Neuron (in vitro differentiated cells): ENCODE measurements at regions not wholly inside any gene's neighbourhood (a gene's known extent, or its start where the extent isn't known, plus 50 kb on each side); places are given as distances from the start of the nearest gene placed in this dataset.

ENCODE experiments used
- H2AFZ ChIP-seq: one replicate; pipeline ENCODE4 v1.6.1; 2013; ENCODE audit warnings: low read depth, mild to moderate bottlenecking, inconsistent platforms, low read length, moderate library complexity
- H3K27me3 ChIP-seq: one replicate; pipeline ENCODE4 v1.6.1; 2013; ENCODE audit warnings: low read length; ENCODE audit not compliant: insufficient read depth
- H3K36me3 ChIP-seq: one replicate; pipeline ENCODE4 v1.6.1; 2013; ENCODE audit warnings: low read length; ENCODE audit not compliant: insufficient read depth
- H3K4me1 ChIP-seq: one replicate; pipeline ENCODE4 v1.6.1; 2013; ENCODE audit warnings: low read length; ENCODE audit not compliant: insufficient read depth
- H3K4me3 ChIP-seq: 2 replicates; pipeline ENCODE4 v1.5.1; 2013; ENCODE audit warnings: mild to moderate bottlenecking, low read length, moderate library complexity
- H3K9me3 ChIP-seq: one replicate; pipeline ENCODE4 v1.6.1; 2013; ENCODE audit warnings: low read length

DNA sequence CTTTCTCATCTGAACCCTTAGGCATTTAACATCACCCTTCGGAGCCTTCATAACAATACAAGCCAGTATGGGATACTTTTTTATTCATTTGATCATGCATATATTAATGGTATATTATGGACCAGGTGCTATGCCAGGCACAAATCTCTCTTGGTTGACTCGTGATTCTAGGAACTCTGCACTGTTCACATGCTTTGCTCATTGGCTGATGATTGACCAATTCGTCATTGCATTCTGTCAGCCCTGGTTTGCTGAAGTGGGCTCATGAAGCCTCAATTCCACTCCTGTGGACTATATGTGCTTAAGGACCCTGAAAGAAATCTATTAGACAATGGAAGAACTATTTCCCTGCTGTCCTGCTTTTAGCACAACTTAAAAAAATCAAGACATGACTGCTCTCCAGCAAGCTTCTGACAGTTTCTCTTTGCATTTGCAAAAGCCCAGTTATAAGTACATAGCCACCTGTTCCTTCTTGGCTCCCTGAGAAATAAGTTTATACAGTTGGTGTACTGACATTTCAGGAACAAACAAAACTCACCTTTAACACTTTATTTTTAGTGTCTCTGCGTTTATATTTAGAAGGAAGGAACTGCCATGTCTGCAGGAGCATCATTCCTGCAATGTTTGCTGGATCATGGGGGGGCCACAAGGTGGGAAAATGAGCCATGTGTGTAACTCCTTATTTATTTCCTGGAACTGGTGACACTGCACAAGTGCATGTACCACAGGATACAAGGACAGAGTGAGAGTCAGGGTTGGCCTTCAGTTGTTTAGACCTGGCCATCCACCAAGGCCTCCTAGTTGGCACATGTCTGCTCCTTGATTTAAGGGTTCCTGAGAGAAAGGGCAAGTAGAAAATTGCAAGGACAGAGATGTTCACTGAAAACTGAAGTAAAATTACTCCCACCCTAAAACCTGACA lies 146.0 kb upstream of the NAMPT start:
- H3K4me3 ChIP-seq: no peak overlapping the region
- H3K36me3 ChIP-seq: no peaks in the 10 kb centered on the region
- H3K9me3 ChIP-seq: no peaks in the 10 kb centered on the region
- H3K27me3 ChIP-seq: no peaks in the 10 kb centered on the region
- H2AFZ ChIP-seq: no peak overlapping the region
- H3K4me1 ChIP-seq: no peaks in the 10 kb centered on the region

- H3K27me3 ChIP-seq: no peaks in the 10 kb centered on the region
- H2AFZ ChIP-seq: no peak overlapping the region
- no peak overlapping the region for H3K4me3 ChIP-seq
- no peaks in the 10 kb centered on the region for H3K4me1 ChIP-seq
- no peaks in the 10 kb centered on the region for H3K9me3 ChIP-seq
- H3K36me3 ChIP-seq: no peaks in the 10 kb centered on the region
Observed at GRCh38 chr7:106430103-106430502, 145.3 kb upstream of the NAMPT start.

- no peaks in the 10 kb centered on the region for H3K36me3 ChIP-seq
- H2AFZ ChIP-seq: no peak overlapping the region
- no peaks in the 10 kb centered on the region for H3K4me1 ChIP-seq
- H3K9me3 ChIP-seq: no peaks in the 10 kb centered on the region
- no peak overlapping the region for H3K4me3 ChIP-seq
- no peaks in the 10 kb centered on the region for H3K27me3 ChIP-seq
Observed at GRCh38 chr7:106426803-106427202, 142.0 kb upstream of the NAMPT start.

DNA sequence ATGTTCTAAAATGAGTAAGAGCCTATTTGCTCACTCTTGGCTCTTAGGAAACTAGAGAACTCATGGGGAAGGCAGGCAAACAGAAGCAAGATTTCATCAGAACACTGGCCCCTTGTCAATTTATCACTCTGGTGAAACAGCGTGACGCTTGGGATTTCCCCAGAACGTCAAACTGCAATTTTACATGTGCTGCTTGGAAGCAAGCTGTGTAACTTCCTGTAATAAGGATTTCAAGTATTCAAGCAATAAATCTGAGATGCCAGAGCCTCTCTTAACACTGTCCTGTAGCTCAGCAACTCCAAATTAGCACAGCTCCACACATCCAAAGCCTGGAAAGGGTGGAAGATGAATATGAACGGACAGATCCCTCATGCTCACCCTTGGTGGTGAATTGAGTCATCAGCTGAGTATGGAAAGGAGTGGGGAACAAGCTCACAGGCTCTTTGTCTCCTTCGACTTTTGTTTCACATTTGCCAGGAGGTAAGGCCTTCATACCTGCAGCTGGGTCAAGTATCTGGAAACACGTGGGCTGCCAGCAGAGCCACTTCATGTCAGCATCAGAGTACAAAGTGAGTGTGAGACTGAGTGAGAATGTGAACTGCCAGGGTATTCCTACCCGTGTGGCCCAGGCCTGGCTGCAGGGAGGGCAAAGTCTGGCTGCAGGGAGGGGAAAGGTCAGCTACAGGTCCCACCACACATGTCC lies 140.4 kb upstream of the NAMPT start:
- no peaks in the 10 kb centered on the region for H3K4me1 ChIP-seq
- no peak overlapping the region for H3K4me3 ChIP-seq
- no peaks in the 10 kb centered on the region for H3K9me3 ChIP-seq
- no peaks in the 10 kb centered on the region for H3K36me3 ChIP-seq
- H3K27me3 ChIP-seq: no peaks in the 10 kb centered on the region
- H2AFZ ChIP-seq: no peak overlapping the region

DNA sequence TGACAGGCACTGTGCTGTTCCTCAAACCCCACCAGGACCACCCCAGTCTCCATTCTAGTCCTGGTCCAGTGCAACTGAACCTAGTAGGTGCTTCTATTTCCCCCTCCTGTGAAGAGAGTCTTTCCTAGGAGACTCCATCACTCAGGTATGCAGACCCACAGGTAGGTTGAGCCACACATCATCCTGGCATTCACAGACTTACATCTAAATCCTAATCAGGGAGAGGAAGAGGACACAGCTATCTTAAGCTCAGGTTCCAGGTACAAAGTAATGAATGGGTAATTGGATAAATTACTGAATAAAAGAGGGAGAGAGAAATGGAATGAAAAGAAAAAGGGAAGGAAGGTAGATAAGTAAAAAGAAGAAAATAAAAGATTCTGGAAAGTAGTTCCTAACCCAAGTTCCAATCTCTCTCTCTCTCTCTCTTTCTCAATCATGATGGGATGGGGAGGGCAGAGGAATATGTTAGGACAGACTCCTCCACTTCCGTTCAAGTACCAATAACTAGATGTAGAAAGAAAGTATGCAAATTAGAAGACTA lies 139.8 kb upstream of the NAMPT start:
- no peak overlapping the region for H2AFZ ChIP-seq
- no peaks in the 10 kb centered on the region for H3K27me3 ChIP-seq
- H3K4me3 ChIP-seq: no peak overlapping the region
- H3K9me3 ChIP-seq: no peaks in the 10 kb centered on the region
- no peaks in the 10 kb centered on the region for H3K4me1 ChIP-seq
- no peaks in the 10 kb centered on the region for H3K36me3 ChIP-seq

DNA sequence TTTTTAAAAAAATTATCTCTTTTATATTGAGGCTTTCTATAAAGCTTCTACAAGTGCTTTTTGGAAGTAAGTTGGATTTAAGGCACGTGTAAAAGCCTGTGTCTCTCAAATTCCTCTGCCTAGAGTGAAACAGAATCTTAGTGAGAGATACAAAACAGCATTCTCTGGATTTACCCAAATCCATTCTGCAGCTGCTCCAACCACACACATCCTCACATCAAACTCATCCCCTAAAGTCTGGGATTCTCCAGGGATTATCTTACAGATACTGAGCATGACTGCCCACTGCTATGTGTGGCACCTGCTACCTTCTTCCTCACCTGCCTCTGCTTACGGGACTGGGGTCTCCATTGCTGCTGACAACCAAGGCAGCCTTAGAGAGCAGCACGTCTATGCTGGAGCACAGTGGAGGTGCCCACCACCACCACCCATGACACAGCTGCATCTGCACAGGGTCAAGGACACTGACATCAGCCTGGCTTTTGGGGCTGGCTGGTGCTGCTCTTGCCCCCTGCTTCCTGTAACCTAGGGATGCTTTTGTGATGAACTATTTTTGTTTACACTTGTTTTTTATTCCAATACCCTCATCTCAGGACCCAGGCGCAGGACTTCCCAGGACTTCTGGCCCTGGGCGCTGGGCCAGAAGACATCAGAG lies 139.2 kb upstream of the NAMPT start:
- H3K4me3 ChIP-seq: no peak overlapping the region
- no peak overlapping the region for H2AFZ ChIP-seq
- H3K4me1 ChIP-seq: no peaks in the 10 kb centered on the region
- no peaks in the 10 kb centered on the region for H3K27me3 ChIP-seq
- H3K36me3 ChIP-seq: no peaks in the 10 kb centered on the region
- no peaks in the 10 kb centered on the region for H3K9me3 ChIP-seq

DNA sequence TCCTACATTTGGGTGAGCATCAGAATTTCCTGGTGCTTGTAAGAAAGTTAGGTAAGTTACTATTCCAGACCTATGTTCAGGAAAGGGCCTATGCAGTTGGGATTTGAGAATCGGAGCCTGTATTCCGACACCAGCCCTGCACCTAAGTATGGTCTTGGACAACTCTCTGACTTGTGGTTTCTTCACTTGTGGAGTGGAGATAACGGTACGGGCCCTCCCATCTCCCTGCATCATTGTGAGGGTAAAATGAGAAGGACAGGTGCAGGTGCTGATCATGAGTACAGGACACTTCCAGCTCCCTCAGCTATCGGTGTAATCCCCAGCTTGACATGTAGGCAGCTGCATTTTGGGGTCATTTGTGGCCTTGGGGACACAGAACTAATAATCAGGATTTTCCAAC lies 138.3 kb upstream of the NAMPT start:
- Histone ChIP-seq H3K27me3 (no peaks in the 10 kb centered on the region), H2AFZ (no peak overlapping the region), H3K36me3 (no peaks in the 10 kb centered on the region), H3K4me1 (no peaks in the 10 kb centered on the region), H3K9me3 (no peaks in the 10 kb centered on the region), H3K4me3 (no peak overlapping the region)

DNA sequence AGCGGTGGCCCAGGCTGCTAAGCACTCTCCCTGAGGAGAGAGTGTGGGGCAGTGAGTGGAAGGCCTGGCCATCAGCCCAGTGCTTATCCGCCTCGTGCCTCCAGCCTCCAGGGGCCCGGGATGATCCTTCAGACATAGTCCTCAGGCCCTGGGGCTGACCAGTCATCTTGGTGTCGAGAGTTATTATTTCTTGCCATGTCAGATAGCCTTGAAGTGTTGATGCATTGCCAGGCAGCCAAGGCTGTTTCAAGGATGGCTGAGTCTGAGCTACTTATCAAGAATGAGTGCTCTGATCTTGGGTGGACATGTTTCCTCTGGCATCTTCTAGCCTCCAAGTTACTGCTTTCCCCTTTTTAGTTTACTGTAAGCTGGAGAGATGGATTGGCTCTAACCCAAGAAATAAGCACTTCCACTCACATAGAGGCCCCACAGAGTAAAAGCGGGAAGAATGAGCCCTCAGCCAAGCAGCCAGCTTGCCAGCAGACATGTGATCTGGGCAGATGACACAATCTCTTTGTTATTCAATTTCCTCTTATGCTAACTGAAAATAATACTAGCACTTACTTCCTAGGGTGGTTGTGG lies 136.5 kb upstream of the NAMPT start:
- H3K27me3 ChIP-seq: no peaks in the 10 kb centered on the region
- H3K4me1 ChIP-seq: no peaks in the 10 kb centered on the region
- H3K9me3 ChIP-seq: no peaks in the 10 kb centered on the region
- H3K36me3 ChIP-seq: no peaks in the 10 kb centered on the region
- no peak overlapping the region for H2AFZ ChIP-seq
- no peak overlapping the region for H3K4me3 ChIP-seq

- Histone ChIP-seq H3K27me3 (no peaks in the 10 kb centered on the region), H3K9me3 (no peaks in the 10 kb centered on the region), H3K4me1 (no peaks in the 10 kb centered on the region), H3K36me3 (no peaks in the 10 kb centered on the region), H3K4me3 (no peak overlapping the region), H2AFZ (no peak overlapping the region)
Observed at GRCh38 chr7:106420736-106421135, 136.0 kb upstream of the NAMPT start.

DNA sequence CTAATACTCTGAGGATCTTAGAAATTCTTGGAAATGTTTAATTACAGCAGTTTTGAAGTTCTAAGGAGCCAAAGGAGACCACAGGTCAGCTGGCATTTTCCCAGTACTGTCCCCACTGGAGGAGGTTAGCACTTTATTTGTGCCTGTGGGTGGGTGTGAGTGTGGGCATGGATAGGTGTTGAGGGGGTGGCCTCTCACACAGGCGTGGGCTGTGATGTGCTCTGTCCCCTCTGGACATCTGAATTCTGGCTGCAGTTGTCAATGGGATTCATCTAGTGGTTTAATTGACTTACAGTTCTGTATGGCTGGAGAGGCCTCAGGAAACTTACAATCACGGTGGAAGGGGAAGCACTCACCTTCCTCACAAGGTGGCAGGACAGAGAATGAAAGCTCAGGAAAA lies 135.4 kb upstream of the NAMPT start:
- Histone ChIP-seq H3K36me3 (no peaks in the 10 kb centered on the region), H3K9me3 (peaks cover 2% of the 10 kb centered on the region), H3K4me1 (no peaks in the 10 kb centered on the region), H2AFZ (no peak overlapping the region), H3K4me3 (no peak overlapping the region), H3K27me3 (no peaks in the 10 kb centered on the region)

DNA sequence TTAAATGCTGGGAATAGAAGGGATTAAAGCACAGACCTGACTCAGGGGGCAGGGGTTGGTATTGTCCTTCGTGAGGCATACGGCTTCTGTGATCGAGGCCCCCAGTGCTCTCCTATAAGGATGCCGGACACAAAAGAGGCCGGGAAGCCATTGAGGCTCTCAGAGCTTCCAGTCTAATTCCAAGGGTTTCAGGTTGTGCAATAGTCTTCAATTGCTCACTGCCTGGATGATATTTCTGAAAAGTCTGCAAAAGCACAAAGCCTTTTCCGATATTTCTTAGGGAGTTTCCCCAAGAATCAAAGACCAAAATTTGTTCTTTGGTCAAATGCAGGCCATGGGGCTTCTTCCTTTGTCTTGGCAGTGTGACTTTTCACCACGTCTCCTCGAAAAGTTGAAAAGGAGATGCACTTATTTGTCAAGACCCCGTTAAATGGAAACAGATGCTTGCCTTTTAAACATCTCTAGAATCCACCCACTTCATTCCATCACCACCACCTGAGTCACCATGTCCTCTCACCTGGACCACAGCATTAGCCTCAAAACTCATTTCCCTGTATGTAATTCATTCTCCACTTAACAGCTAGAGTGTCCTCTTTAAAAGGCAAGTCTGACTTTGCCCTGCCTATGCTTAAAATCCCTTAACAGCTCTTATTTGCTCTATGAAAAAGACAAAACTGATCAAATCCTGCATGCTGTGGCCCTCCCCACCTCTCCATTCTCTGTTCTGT lies 134.8 kb upstream of the NAMPT start:
- Histone ChIP-seq H3K4me1 (no peaks in the 10 kb centered on the region), H3K4me3 (no peak overlapping the region), H2AFZ (no peak overlapping the region), H3K9me3 (peaks cover 2% of the 10 kb centered on the region), H3K27me3 (no peaks in the 10 kb centered on the region), H3K36me3 (no peaks in the 10 kb centered on the region)

- Histone ChIP-seq H3K27me3 (no peaks in the 10 kb centered on the region), H3K4me3 (no peak overlapping the region), H3K4me1 (no peaks in the 10 kb centered on the region), H2AFZ (no peak overlapping the region), H3K36me3 (no peaks in the 10 kb centered on the region), H3K9me3 (peaks cover 2% of the 10 kb centered on the region)
Observed at GRCh38 chr7:106418526-106418925, 133.7 kb upstream of the NAMPT start.
